ENCODE measurements at regions not wholly inside any gene's neighbourhood (a gene's known extent, or its start where the extent isn't known, plus 50 kb on each side); places are given as distances from the start of the nearest gene placed in this dataset.
A peak's percentile ranks its signal among the peaks of the same experiment; 100 is the strongest.
"Not testable (repeated sequence)": the region's sequence is repeated elsewhere in the genome, so short reads cannot be mapped to it uniquely, and the experiment has no call there.

GRCh38 chr2:31694444-31694843 lies 113.7 kb upstream of the SRD5A2 start:
- TF ChIP-seq CTCF (IDR thresholded peaks at IDR 0.05 in 8 of 11, conservative IDR thresholded peaks at IDR 0.05 in 3 of 11): no peak
- TF ChIP-seq POLR2AphosphoS5 (IDR thresholded peaks at IDR 0.05): no peak
- TF ChIP-seq POLR2A (IDR thresholded peaks at IDR 0.05): no peak
- intact Hi-C loops (cut with DNase I; ENCODE audit: low total_unique reads): no loop called here
- Histone ChIP-seq H3K27ac (no peak overlapping the region), H3K4me1 (no peaks in the 10 kb centered on the region), H3K27me3 (replicated peaks in 1 of 7) (no peaks in the 10 kb centered on the region), H3K36me3 (no peaks in the 10 kb centered on the region), H3K4me3 (no peak overlapping the region), H3K9me3 (peaks cover 14 to 97% (median 94%) of the 10 kb centered on the region in 8 donors)
- 53 to 67% (median 61%) methylated on average over 3 of the region's 3 CpGs for WGBS, 5 donors
- no peak for DNase-seq

- Histone ChIP-seq H3K36me3 (no peaks in the 10 kb centered on the region), H3K4me3 (no peak overlapping the region), H3K27ac (no peak overlapping the region), H3K4me1 (no peaks in the 10 kb centered on the region), H3K27me3 (replicated peaks in 1 of 7) (no peaks in the 10 kb centered on the region), H3K9me3 (peaks cover 12 to 97% (median 93%) of the 10 kb centered on the region in 8 donors)
- intact Hi-C loops (cut with DNase I; ENCODE audit: low total_unique reads): no loop called here
- 74 to 85% (median 81%) methylated on average over 3 of the region's 3 CpGs for WGBS, 5 donors
- TF ChIP-seq POLR2A (IDR thresholded peaks at IDR 0.05): no peak
- TF ChIP-seq CTCF (IDR thresholded peaks at IDR 0.05 in 8 of 11, conservative IDR thresholded peaks at IDR 0.05 in 3 of 11): no peak
- no peak for TF ChIP-seq POLR2AphosphoS5 (IDR thresholded peaks at IDR 0.05)
- no peak for DNase-seq
These were observed 113.1 kb upstream of the SRD5A2 start for GRCh38 chr2:31693882-31694281.

- H3K4me1 ChIP-seq: no peaks in the 10 kb centered on the region
- intact Hi-C loops (cut with DNase I; ENCODE audit: low total_unique reads): no loop called here
- WGBS, 5 donors: 35 to 46% (median 41%) methylated on average over 4 of the region's 4 CpGs
- TF ChIP-seq CTCF (IDR thresholded peaks at IDR 0.05 in 8 of 11, conservative IDR thresholded peaks at IDR 0.05 in 3 of 11) (peak in 6 of 11 experiments; percentile 45 to 64 (median 50)), POLR2A (IDR thresholded peaks at IDR 0.05) (no peak), POLR2AphosphoS5 (IDR thresholded peaks at IDR 0.05) (no peak)
- no peak overlapping the region for H3K4me3 ChIP-seq
- peaks cover 0 to 11% (median 0%) of the 10 kb centered on the region in 7 donors for H3K27me3 ChIP-seq (replicated peaks in 1 of 7)
- no peak overlapping the region for H3K27ac ChIP-seq
- H3K9me3 ChIP-seq: peaks cover 4 to 79% (median 60%) of the 10 kb centered on the region in 8 donors
- no peak for DNase-seq
- H3K36me3 ChIP-seq: no peaks in the 10 kb centered on the region
These were observed 107.5 kb upstream of the SRD5A2 start for GRCh38 chr2:31688282-31688681.

GRCh38 chr2:31683506-31683905 lies 102.8 kb upstream of the SRD5A2 start:
- peaks cover 0 to 13% (median 0%) of the 10 kb centered on the region in 7 donors for H3K27me3 ChIP-seq (replicated peaks in 1 of 7)
- H3K36me3 ChIP-seq; H3K27ac ChIP-seq; DNase-seq; intact Hi-C loops (cut with DNase I; ENCODE audit: low total_unique reads); H3K4me3 ChIP-seq; H3K4me1 ChIP-seq: not testable (repeated sequence)
- WGBS, 5 donors: 47 to 81% (median 56%) methylated on average over 2 to 4 of the region's 4 CpGs
- peaks cover 4 to 74% (median 51%) of the 10 kb centered on the region in 8 donors for H3K9me3 ChIP-seq

GRCh38 chr2:31675485-31675901 lies 94.8 kb upstream of the SRD5A2 start:
- 41 to 58% (median 50%) methylated on average over 3 of the region's 3 CpGs for WGBS, 5 donors

More at GRCh38 chr2:31675485-31675901, 94.8 kb upstream of the SRD5A2 start:
- H3K4me1 ChIP-seq: no peaks in the 10 kb centered on the region
- H3K4me3 ChIP-seq: no peak overlapping the region
- peaks cover 0 to 92% (median 77%) of the 10 kb centered on the region in 8 donors for H3K9me3 ChIP-seq
- H3K27ac ChIP-seq: no peak overlapping the region
- H3K27me3 ChIP-seq (replicated peaks in 1 of 7): no peaks in the 10 kb centered on the region
- TF ChIP-seq CTCF (IDR thresholded peaks at IDR 0.05 in 8 of 11, conservative IDR thresholded peaks at IDR 0.05 in 3 of 11) (no peak), POLR2AphosphoS5 (IDR thresholded peaks at IDR 0.05) (no peak), POLR2A (IDR thresholded peaks at IDR 0.05) (no peak)
- no peak for DNase-seq
- H3K36me3 ChIP-seq: no peaks in the 10 kb centered on the region
- intact Hi-C loops (cut with DNase I; ENCODE audit: low total_unique reads): no loop called here

Data from spleen (tissue), 11 donors.